Ectodermal cell (in vitro differentiated cells): ENCODE measurements at regions not wholly inside any gene's neighbourhood (a gene's known extent, or its start where the extent isn't known, plus 50 kb on each side); places are given as distances from the start of the nearest gene placed in this dataset.

Experiments
- H3K27ac ChIP-seq: 2 replicates; pipeline ENCODE4 v1.7.0; 2013; ENCODE audit warnings: mild to moderate bottlenecking, low read depth, low read length; ENCODE audit not compliant: insufficient read depth, poor library complexity, severe bottlenecking
- H3K27me3 ChIP-seq: 2 replicates; pipeline ENCODE4 v1.7.0; 2013; ENCODE audit warnings: mild to moderate bottlenecking, low read length; ENCODE audit not compliant: insufficient read depth, control insufficient read depth, poor library complexity, severe bottlenecking
- H3K36me3 ChIP-seq: one replicate; pipeline ENCODE4 v1.7.0; 2013; ENCODE audit warnings: low read length; ENCODE audit not compliant: control insufficient read depth, insufficient read depth
- H3K4me1 ChIP-seq: one replicate; pipeline ENCODE4 v1.7.0; 2013; ENCODE audit warnings: low read length; ENCODE audit not compliant: control insufficient read depth, insufficient read depth
- H3K4me3 ChIP-seq: 2 replicates; pipeline ENCODE4 v1.7.0; 2013; ENCODE audit warnings: low read depth, low read length, control low read depth; ENCODE audit not compliant: insufficient read depth
- H3K9me3 ChIP-seq: 2 replicates; pipeline ENCODE4 v1.7.0; 2013; ENCODE audit warnings: mild to moderate bottlenecking, low read length, moderate library complexity; ENCODE audit not compliant: control insufficient read depth
- WGBS, 2 experiments: methylation state at CpG; one replicate each; pipeline ENCODE4 v1.1.7; 2013; ENCODE audit warnings: missing lambda C conversion rate in 2 of 2; 5-methylcytosine and 5-hydroxymethylcytosine counted together

DNA sequence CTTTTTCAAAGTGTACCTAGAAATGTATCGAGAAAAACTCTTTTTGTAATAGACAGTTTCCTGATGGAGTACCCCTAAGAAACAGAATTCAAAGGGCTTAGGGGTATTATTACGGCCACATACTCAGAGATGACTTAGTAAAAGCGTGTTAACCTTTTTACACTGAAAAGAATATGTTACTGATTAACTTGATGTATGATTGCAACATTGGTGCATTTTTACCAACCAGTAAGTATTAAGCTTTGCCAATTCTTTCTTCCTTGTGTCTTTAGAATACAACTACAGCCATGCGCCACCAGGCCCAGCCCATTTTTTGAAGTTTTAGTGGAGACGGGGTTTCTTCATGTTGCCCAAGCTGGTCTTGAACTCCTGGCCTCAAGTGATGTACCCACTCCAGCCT lies 1997.0 kb upstream of the LRRTM1 start:
- Histone ChIP-seq H3K27me3 (no peaks in the 10 kb centered on the region), H3K27ac (no peak overlapping the region), H3K36me3 (no peaks in the 10 kb centered on the region), H3K9me3 (no peaks in the 10 kb centered on the region), H3K4me1 (no peaks in the 10 kb centered on the region), H3K4me3 (no peak overlapping the region)
- WGBS, 2 experiments = 91 to 98% methylated on average over 4 to 5 of the region's 5 CpGs

DNA sequence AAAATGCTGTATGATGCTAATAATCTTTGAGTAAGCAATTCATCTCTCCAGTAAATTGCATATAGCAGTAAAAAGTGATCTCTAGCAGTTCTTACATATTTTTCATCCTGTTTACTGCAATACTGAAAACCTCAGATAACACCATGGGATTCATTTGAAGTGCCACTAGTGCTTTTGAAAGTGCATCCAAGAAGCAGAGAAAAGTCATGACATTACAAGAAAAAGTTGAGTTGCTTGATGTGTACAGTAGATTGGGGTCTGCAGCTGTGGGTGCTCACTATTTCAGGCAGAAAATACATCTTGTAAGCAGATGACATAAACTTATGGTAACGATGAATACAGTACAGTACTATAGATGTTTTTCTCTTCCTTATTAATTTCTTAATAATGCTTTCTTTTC lies 1984.9 kb upstream of the LRRTM1 start:
- H3K4me1 ChIP-seq = no peaks in the 10 kb centered on the region
- H3K9me3 ChIP-seq = no peaks in the 10 kb centered on the region
- H3K4me3 ChIP-seq = no peak overlapping the region
- no peaks in the 10 kb centered on the region for H3K27me3 ChIP-seq
- no CpG with 5 or more reads among the region's 1 CpG for WGBS, 2 experiments
- no peak overlapping the region for H3K27ac ChIP-seq
- no peaks in the 10 kb centered on the region for H3K36me3 ChIP-seq

DNA sequence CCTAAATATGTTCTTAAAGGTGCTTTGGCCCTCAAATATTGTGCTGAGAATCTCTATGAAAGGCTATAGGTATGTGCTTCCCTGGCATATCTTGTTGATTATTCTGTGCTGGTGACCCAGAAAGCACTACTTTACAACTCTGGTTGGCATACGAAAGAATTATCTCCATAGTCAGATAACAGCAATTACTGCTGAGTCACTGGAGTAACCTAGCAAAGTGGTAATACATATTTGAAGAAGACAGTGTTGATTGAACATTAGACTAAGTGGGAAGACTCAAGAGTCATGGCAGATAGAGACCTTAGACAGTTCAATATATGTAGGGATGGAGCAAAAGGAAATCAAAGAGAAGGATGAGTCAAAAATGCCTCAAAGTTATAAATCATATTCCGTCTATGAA lies 1978.5 kb upstream of the LRRTM1 start:
- H3K9me3 ChIP-seq = no peaks in the 10 kb centered on the region
- WGBS, 2 experiments = 88 to 100% methylated on average over 1 of the region's 2 CpGs
- no peaks in the 10 kb centered on the region for H3K4me1 ChIP-seq
- no peak overlapping the region for H3K27ac ChIP-seq
- H3K36me3 ChIP-seq = no peaks in the 10 kb centered on the region
- no peaks in the 10 kb centered on the region for H3K27me3 ChIP-seq
- H3K4me3 ChIP-seq = no peak overlapping the region

DNA sequence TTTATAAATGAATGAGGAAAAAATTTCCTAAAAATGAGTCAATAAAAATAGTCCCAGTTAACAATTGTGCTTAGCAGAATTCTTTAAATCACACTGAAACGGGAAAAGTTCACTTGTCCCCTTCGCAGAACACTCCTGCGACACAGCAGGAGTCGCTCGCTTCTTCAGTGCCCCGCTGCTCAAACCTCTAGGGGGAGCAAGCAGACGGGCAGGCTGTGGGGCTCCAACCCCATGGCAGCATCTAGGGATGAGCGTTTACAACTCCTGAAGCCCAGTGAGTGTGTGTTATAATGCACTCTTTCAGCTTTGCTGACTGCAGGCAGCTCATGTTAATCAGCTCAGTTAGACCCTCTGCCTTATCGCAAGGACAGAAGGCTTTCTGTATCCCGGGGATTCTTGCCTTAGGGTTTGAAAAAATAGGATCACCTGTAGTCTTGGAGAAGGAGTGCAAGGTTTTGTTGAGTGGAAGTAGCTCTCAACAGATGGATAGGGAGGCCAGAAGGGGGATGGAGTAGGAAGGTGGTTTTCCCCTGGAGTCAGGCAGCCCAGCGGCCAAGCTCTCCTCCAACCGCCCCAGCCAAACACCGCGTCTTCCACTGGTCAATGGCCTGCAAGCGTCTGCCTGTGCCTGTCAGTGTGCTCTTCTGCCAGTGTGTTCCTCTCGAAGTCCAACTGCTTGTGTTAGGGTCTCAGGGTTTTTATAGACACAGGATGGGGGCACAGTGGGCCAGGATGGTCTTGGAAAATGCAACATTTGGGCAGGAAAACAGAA lies 1977.7 kb upstream of the LRRTM1 start:
- H3K9me3 ChIP-seq = no peaks in the 10 kb centered on the region
- H3K27me3 ChIP-seq = no peaks in the 10 kb centered on the region
- no peak overlapping the region for H3K27ac ChIP-seq
- no peaks in the 10 kb centered on the region for H3K4me1 ChIP-seq
- no peaks in the 10 kb centered on the region for H3K36me3 ChIP-seq
- H3K4me3 ChIP-seq = no peak overlapping the region
- 77 to 78% methylated on average over 16 of the region's 16 CpGs for WGBS, 2 experiments

DNA sequence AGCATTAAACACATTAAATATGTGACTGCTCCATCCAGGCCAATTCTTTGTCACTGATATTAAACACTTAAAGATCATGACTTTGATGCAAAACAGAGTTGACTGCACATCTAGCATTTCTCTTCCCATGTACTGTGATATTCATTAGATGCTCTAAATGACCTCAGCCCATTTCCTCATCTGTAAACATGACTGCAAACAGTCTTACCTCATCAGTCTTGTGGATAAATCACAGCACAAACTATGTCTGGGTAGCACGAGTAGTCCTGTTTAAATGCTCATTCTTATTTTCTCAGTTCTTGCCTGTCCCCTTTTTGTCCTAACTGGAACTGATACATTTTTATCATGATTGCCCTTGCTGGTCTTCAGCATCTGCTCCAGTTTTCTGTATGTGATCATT lies 1974.8 kb upstream of the LRRTM1 start:
- WGBS, 2 experiments = 92 to 97% methylated on average over 1 of the region's 1 CpG
- H3K27me3 ChIP-seq = no peaks in the 10 kb centered on the region
- H3K27ac ChIP-seq = no peak overlapping the region
- H3K9me3 ChIP-seq = no peaks in the 10 kb centered on the region
- H3K4me1 ChIP-seq = no peaks in the 10 kb centered on the region
- H3K4me3 ChIP-seq = no peak overlapping the region
- no peaks in the 10 kb centered on the region for H3K36me3 ChIP-seq

DNA sequence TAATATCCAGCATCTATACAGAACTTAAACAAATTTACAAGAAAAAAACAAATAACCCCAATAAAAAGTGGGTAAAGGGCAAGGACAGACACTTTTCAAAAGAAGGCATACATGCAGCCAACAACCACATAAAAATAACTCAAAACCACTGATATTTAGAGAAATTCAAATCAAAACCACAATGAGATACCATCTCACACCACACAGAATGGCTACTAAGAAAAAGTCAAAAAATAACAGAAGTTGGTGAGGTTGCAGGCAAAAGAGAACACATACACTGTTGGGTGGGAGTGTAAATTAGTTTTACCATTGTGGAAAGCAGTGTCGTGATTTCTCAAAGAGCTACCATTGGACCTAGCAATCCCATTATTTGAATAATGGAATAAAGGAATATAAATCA lies 1973.9 kb upstream of the LRRTM1 start:
- no peaks in the 10 kb centered on the region for H3K27me3 ChIP-seq
- H3K4me3 ChIP-seq = no peak overlapping the region
- H3K36me3 ChIP-seq = no peaks in the 10 kb centered on the region
- H3K27ac ChIP-seq = no peak overlapping the region
- no peaks in the 10 kb centered on the region for H3K4me1 ChIP-seq
- H3K9me3 ChIP-seq = no peaks in the 10 kb centered on the region
- no CpG with 5 or more reads among the region's 1 CpG for WGBS, 2 experiments

DNA sequence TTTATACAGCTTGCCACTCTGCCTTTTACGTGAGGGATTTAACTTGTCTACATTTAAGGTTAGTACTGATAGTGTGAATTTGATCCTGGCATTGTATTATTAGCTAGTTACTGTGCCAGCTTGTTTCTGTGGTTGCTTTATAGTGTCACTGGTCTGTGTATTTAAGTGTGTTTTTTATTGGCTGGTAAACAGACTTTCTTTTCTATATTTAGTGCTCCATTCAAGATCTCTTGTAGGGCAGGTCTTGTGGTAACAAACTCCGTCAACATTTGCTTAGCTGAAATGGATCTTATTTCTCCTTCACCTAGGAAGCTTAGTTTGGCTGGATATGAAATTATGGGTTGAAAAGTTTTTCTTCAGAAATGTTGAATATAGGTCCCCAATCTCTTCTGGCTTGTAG lies 1971.0 kb upstream of the LRRTM1 start:
- no peaks in the 10 kb centered on the region for H3K27me3 ChIP-seq
- no peaks in the 10 kb centered on the region for H3K9me3 ChIP-seq
- H3K4me1 ChIP-seq = no peaks in the 10 kb centered on the region
- H3K4me3 ChIP-seq = no peak overlapping the region
- no peaks in the 10 kb centered on the region for H3K36me3 ChIP-seq
- H3K27ac ChIP-seq = no peak overlapping the region
- 86 to 90% methylated on average over 2 of the region's 2 CpGs for WGBS, 2 experiments

DNA sequence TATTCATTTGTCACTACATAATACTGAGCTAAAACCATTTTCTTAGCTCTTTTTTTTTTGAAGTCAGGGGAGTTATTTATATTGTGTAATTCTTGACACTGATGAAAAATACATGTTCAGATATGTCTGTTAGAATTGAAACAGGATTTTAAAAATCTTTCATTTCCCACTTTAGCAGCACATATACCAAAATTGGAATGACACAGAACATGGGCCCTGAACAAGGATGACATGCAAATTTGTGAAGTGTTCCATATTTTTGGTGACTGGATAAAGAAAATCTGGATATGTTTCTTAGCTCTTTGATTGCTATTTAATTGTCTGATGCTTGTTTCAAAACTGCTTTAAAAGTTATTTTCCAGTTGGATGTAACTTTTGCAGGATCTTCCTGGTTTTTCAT lies 1963.9 kb upstream of the LRRTM1 start:
- H3K27me3 ChIP-seq = no peaks in the 10 kb centered on the region
- H3K9me3 ChIP-seq = no peaks in the 10 kb centered on the region
- no peaks in the 10 kb centered on the region for H3K36me3 ChIP-seq
- no peak overlapping the region for H3K27ac ChIP-seq
- H3K4me3 ChIP-seq = no peak overlapping the region
- H3K4me1 ChIP-seq = no peaks in the 10 kb centered on the region

DNA sequence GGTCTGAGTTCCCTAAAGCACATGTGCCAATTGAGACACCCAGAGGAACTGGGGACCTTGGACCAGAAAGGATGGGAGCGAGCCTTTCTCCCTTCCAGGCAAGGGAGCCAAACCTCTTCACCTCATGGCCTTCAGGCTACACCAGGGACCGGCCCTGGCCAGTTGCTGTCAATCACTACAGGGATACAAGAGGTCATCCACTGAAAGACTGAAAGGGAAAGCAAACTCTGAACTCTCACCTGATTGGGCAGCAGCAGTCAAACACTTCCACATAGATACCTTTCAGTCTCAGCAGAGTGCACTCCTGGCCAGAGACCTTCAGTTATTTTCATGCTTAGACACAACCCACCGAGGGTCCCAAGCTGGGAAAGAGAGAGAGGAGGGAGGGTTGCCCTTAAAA lies 1956.0 kb upstream of the LRRTM1 start:
- no peaks in the 10 kb centered on the region for H3K36me3 ChIP-seq
- H3K9me3 ChIP-seq = no peaks in the 10 kb centered on the region
- WGBS, 2 experiments = 90 to 91% methylated on average over 3 of the region's 3 CpGs
- H3K27ac ChIP-seq = no peak overlapping the region
- H3K4me1 ChIP-seq = no peaks in the 10 kb centered on the region
- no peak overlapping the region for H3K4me3 ChIP-seq
- H3K27me3 ChIP-seq = no peaks in the 10 kb centered on the region

DNA sequence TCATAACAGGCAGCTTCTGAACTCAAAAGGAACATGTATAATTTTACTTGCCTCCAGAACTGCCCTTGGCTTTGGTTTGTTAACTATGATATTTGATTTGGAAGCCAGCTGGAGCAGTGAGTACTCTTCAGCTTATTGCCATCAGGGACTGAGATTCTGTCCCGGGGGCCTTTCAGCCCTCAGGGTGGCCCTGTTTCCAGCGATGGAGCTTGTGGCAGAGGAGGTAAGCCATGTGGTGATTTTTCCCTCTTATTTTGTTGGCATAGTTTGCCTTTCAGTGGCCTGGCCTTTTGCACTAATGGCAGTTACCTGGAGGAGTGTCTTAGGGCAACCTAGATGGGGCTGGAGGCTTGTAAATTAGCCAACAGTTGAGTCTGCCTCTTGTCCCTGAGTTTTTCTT lies 1955.0 kb upstream of the LRRTM1 start:
- no peak overlapping the region for H3K4me3 ChIP-seq

More for the DNA sequence above, 1955.0 kb upstream of the LRRTM1 start:
- H3K27me3 ChIP-seq = no peaks in the 10 kb centered on the region
- H3K27ac ChIP-seq = no peak overlapping the region
- no peaks in the 10 kb centered on the region for H3K4me1 ChIP-seq
- no peaks in the 10 kb centered on the region for H3K36me3 ChIP-seq
- 91 to 97% methylated on average over 2 of the region's 2 CpGs for WGBS, 2 experiments
- no peaks in the 10 kb centered on the region for H3K9me3 ChIP-seq
